Mesenchymal stem cell (in vitro differentiated cells and primary cell): ENCODE measurements at regions not wholly inside any gene's neighbourhood (a gene's known extent, or its start where the extent isn't known, plus 50 kb on each side); places are given as distances from the start of the nearest gene placed in this dataset.

Source experiments
- DNase-seq: peaks from one replicate; pipeline ENCODE4 v3.0.0-alpha.2; 2013
- H2AFZ ChIP-seq: one replicate; pipeline ENCODE4 v1.6.1; 2013; ENCODE audit warnings: low read depth, mild to moderate bottlenecking, control low read depth, inconsistent platforms, low read length, moderate library complexity
- H2AK5ac ChIP-seq: 2 replicates; pipeline ENCODE4 v1.6.1; 2013; ENCODE audit warnings: low read length, moderate library complexity, mild to moderate bottlenecking, inconsistent platforms; ENCODE audit not compliant: severe bottlenecking
- H2BK120ac ChIP-seq: one replicate; pipeline ENCODE4 v1.6.1; 2013; ENCODE audit warnings: low read depth, mild to moderate bottlenecking, inconsistent platforms, low read length, moderate library complexity
- H2BK12ac ChIP-seq, 2 experiments: one replicate each; pipeline ENCODE4 v1.6.1; 2013; ENCODE audit warnings: inconsistent platforms in 2 of 2, low read length in 2 of 2, mild to moderate bottlenecking in 2 of 2, moderate library complexity in 2 of 2, control low read depth in 1 of 2
- H2BK15ac ChIP-seq: one replicate; pipeline ENCODE4 v1.6.1; 2013; ENCODE audit warnings: mild to moderate bottlenecking, low read depth, inconsistent platforms; ENCODE audit not compliant: poor library complexity, severe bottlenecking
- H2BK5ac ChIP-seq: 2 replicates; pipeline ENCODE4 v1.6.1; 2013; ENCODE audit warnings: low read depth, mild to moderate bottlenecking, low read length, control low read depth, inconsistent platforms; ENCODE audit not compliant: poor library complexity, severe bottlenecking
- H3K14ac ChIP-seq, 2 experiments: one replicate each; pipeline ENCODE4 v1.6.1; 2013; ENCODE audit warnings: inconsistent platforms in 2 of 2, low read length in 2 of 2, control low read depth in 1 of 2, mild to moderate bottlenecking in 1 of 2, moderate library complexity in 1 of 2
- H3K18ac ChIP-seq, 2 experiments: one replicate each; pipeline ENCODE4 v1.6.1; 2013; ENCODE audit warnings: inconsistent platforms in 2 of 2, low read length in 2 of 2, control low read depth in 1 of 2, low read depth in 1 of 2, mild to moderate bottlenecking in 1 of 2
- H3K23ac ChIP-seq, 2 experiments: one replicate each; pipeline ENCODE4 v1.6.1; 2013; ENCODE audit warnings: inconsistent platforms in 2 of 2, low read length in 2 of 2, mild to moderate bottlenecking in 2 of 2, moderate library complexity in 2 of 2, control low read depth in 1 of 2
- H3K27ac ChIP-seq: 2 replicates; pipeline ENCODE4 v1.5.1; 2013; ENCODE audit warnings: mild to moderate bottlenecking, moderate library complexity, low read length, control low read depth, inconsistent platforms; ENCODE audit not compliant: poor library complexity, severe bottlenecking
- H3K27me3 ChIP-seq, 2 experiments: 2 replicates each; pipeline versions ENCODE4 v1.6.1 to v1.7.0; 2013; ENCODE audit warnings: low read length in 2 of 2, mild to moderate bottlenecking in 2 of 2, moderate library complexity in 2 of 2, control low read depth in 1 of 2, inconsistent platforms in 1 of 2; ENCODE audit not compliant: control insufficient read depth in 1 of 2, insufficient read depth in 1 of 2
- H3K36me3 ChIP-seq, 2 experiments: 2 replicates each; pipeline versions ENCODE4 v1.6.1 to v1.7.0; 2013; ENCODE audit warnings: low read length in 2 of 2, control low read depth in 1 of 2, inconsistent platforms in 1 of 2, low read depth in 1 of 2, mild to moderate bottlenecking in 1 of 2; ENCODE audit not compliant: insufficient read depth in 2 of 2, control insufficient read depth in 1 of 2
- H3K4ac ChIP-seq, 2 experiments: one replicate each; pipeline ENCODE4 v1.6.1; 2013; ENCODE audit warnings: inconsistent platforms in 2 of 2, low read length in 2 of 2, mild to moderate bottlenecking in 2 of 2, moderate library complexity in 2 of 2, control low read depth in 1 of 2, low read depth in 1 of 2
- H3K4me1 ChIP-seq: 2 replicates; pipeline ENCODE4 v1.6.1; 2013; ENCODE audit warnings: low read depth, low read length, control low read depth; ENCODE audit not compliant: control insufficient read depth, insufficient read depth
- H3K4me2 ChIP-seq: 2 replicates; pipeline ENCODE4 v1.6.1; 2013; ENCODE audit warnings: low read length, mild to moderate bottlenecking, inconsistent platforms; ENCODE audit not compliant: poor library complexity, severe bottlenecking
- H3K4me3 ChIP-seq, 2 experiments: 2 replicates each; pipeline versions ENCODE4 v1.5.1 to v1.7.0; 2013; ENCODE audit warnings: low read length in 2 of 2, mild to moderate bottlenecking in 2 of 2, control low read depth in 1 of 2, low read depth in 1 of 2; ENCODE audit not compliant: insufficient read depth in 1 of 2
- H3K79me1 ChIP-seq: replicated peaks from 2 replicates; pipeline ENCODE4 v1.6.1; 2013; ENCODE audit warnings: mild to moderate bottlenecking, control low read depth, low read length, inconsistent platforms; ENCODE audit not compliant: poor library complexity, severe bottlenecking
- H3K9ac ChIP-seq: 2 replicates; pipeline ENCODE4 v1.7.0; 2013; ENCODE audit warnings: mild to moderate bottlenecking, low read length, moderate library complexity
- H3K9me3 ChIP-seq: 2 replicates; pipeline ENCODE4 v1.7.0; 2013; ENCODE audit warnings: mild to moderate bottlenecking, low read length; ENCODE audit not compliant: control insufficient read depth
- H4K8ac ChIP-seq: one replicate; pipeline ENCODE4 v1.6.1; 2013; ENCODE audit warnings: inconsistent platforms, mild to moderate bottlenecking, low read length, moderate library complexity
- H4K91ac ChIP-seq: one replicate; pipeline ENCODE4 v1.6.1; 2013; ENCODE audit warnings: mild to moderate bottlenecking, low read length, inconsistent platforms
- WGBS: methylation state at CpG from one replicate; pipeline ENCODE4 v1.1.7; 2013; ENCODE audit warnings: mixed read lengths; 5-methylcytosine and 5-hydroxymethylcytosine counted together

DNA sequence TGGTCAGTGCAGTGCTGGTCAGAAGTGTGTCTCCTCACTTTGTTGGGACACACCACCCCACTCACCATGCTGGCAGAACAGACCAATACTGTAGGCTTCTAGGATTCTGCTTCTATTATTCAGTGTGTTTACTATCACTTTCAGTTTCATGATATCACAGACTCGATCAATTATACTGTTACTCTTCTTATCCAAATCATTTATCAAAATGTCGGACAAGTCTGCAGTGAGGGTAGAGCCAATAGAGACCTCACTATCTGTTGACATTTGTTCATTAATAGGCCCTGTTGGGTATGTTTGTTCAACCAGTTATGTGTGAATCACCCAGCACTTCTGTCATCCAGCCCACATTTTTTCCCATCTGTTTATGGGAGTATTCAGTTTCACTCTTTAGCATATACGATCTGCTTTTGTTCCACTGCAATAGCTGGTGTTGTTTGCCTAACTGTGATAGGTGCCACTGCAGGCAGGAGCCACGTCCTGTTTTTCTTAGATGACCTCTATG is 140.1 kb downstream of the NRN1 start:
- H3K23ac ChIP-seq, result no peak overlapping the region
- H3K14ac ChIP-seq, result no peak overlapping the region
- H2BK120ac ChIP-seq, result no peak overlapping the region
- no peak overlapping the region for H2BK5ac ChIP-seq
- H2BK15ac ChIP-seq, result no peak overlapping the region
- H3K27ac ChIP-seq, result no peak overlapping the region
- no peaks in the 10 kb centered on the region for H3K27me3 ChIP-seq
- no peak overlapping the region for H3K4me2 ChIP-seq
- no peaks in the 10 kb centered on the region for H3K36me3 ChIP-seq
- H2BK12ac ChIP-seq, result no peak overlapping the region
- no peak overlapping the region for H4K8ac ChIP-seq
- H2AK5ac ChIP-seq, result no peak overlapping the region
- H3K9me3 ChIP-seq, result peaks cover 6% of the 10 kb centered on the region
- no peak overlapping the region for H2AFZ ChIP-seq
- H3K4me1 ChIP-seq, result no peaks in the 10 kb centered on the region
- no peak overlapping the region for H4K91ac ChIP-seq
- no peak overlapping the region for H3K18ac ChIP-seq
- H3K79me1 ChIP-seq, result no peaks in the 10 kb centered on the region
- DNase-seq, result peak; percentile 57
- H3K4ac ChIP-seq, result no peak overlapping the region
- H3K4me3 ChIP-seq, result peak overlapping the region in 1 of 2 experiments; percentile 68
- peak overlapping the region; percentile 60 for H3K9ac ChIP-seq
- 58% methylated on average over 4 of the region's 4 CpGs for WGBS

DNA sequence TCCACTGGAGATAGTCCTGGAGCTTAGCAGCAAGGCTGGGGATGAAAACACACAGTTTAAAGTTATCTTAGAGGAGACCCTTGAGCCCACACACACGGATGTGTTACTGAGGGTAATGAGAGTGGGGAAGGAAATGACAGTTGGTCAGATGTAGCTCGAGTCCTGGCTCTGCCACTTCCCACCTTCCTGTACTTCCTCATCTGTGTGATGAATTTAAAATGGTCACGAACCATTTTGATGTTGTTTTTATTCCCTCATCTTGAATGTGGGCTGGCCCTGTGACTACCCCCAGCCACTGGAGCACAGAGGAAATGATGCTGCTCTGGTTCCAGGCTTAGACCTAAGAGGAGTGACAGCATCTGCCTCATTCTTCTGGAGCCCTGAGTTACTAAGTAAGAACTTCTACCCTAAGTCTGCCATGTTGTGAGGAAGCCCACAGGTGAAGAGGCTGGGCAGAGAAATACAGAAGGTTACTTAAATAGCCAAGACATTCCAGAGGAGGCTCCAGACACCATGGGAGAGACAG is 141.2 kb downstream of the NRN1 start:
- no peak overlapping the region for H3K14ac ChIP-seq
- H3K79me1 ChIP-seq, result no peaks in the 10 kb centered on the region
- H2BK120ac ChIP-seq, result no peak overlapping the region
- no peaks in the 10 kb centered on the region for H3K4me1 ChIP-seq
- H3K9me3 ChIP-seq, result no peaks in the 10 kb centered on the region
- H3K4me2 ChIP-seq, result no peak overlapping the region
- no peaks in the 10 kb centered on the region for H3K36me3 ChIP-seq
- H2BK12ac ChIP-seq, result no peak overlapping the region
- H3K4ac ChIP-seq, result no peak overlapping the region
- H4K91ac ChIP-seq, result no peak overlapping the region
- no peak overlapping the region for H3K9ac ChIP-seq
- H2BK15ac ChIP-seq, result no peak overlapping the region
- peaks cover 0 to 7% of the 10 kb centered on the region in 2 experiments for H3K27me3 ChIP-seq
- H3K23ac ChIP-seq, result no peak overlapping the region
- H3K4me3 ChIP-seq, result no peak overlapping the region
- H2AFZ ChIP-seq, result no peak overlapping the region
- H2BK5ac ChIP-seq, result no peak overlapping the region
- DNase-seq, result no peak
- H3K18ac ChIP-seq, result no peak overlapping the region
- no peak overlapping the region for H2AK5ac ChIP-seq
- no peak overlapping the region for H4K8ac ChIP-seq
- 77% methylated on average over 2 of the region's 3 CpGs for WGBS
- no peak overlapping the region for H3K27ac ChIP-seq

DNA sequence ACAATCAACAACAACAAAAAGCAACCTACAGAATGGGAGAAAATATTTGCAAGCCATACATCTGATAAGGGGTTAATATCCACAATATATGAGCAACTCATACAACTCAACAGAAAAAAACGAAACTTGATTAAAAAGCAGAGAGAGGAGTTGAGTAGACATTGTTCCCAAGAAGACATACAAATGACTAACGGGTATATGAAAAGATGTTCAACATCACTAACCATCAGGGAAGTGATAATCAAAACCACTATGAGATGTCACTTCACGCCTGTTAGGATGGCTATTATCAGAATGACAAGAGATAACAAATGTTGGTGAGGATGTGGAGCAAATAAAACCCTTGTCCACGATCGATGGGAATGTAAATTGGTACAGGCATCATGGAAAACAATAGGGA is 145.9 kb downstream of the NRN1 start:
- H3K18ac ChIP-seq, result no peak overlapping the region
- H2AFZ ChIP-seq, result no peak overlapping the region
- H3K36me3 ChIP-seq, result no peaks in the 10 kb centered on the region
- no peak overlapping the region for H3K23ac ChIP-seq
- no peak overlapping the region for H2BK15ac ChIP-seq
- H3K79me1 ChIP-seq, result no peaks in the 10 kb centered on the region
- H3K27me3 ChIP-seq, result peaks cover 0 to 11% of the 10 kb centered on the region in 2 experiments
- H4K8ac ChIP-seq, result no peak overlapping the region
- no peak overlapping the region for H3K4me2 ChIP-seq
- no peak overlapping the region for H3K14ac ChIP-seq
- H3K9ac ChIP-seq, result no peak overlapping the region
- no peak overlapping the region for H4K91ac ChIP-seq
- 79% methylated on average over 4 of the region's 5 CpGs for WGBS
- H3K9me3 ChIP-seq, result no peaks in the 10 kb centered on the region
- no peak overlapping the region for H3K4me3 ChIP-seq
- no peak for DNase-seq
- no peak overlapping the region for H2AK5ac ChIP-seq
- H3K4me1 ChIP-seq, result no peaks in the 10 kb centered on the region
- H3K4ac ChIP-seq, result no peak overlapping the region
- no peak overlapping the region for H2BK5ac ChIP-seq
- H3K27ac ChIP-seq, result no peak overlapping the region
- H2BK120ac ChIP-seq, result no peak overlapping the region
- H2BK12ac ChIP-seq, result no peak overlapping the region

GRCh38 chr6:5855787-5856470 is 150.8 kb downstream of the NRN1 start:
- H2AFZ ChIP-seq, result no peak overlapping the region
- DNase-seq, result no peak
- H2BK120ac ChIP-seq, result no peak overlapping the region
- H3K9ac ChIP-seq, result no peak overlapping the region
- no peak overlapping the region for H4K91ac ChIP-seq
- H3K79me1 ChIP-seq, result no peaks in the 10 kb centered on the region
- no peak overlapping the region for H3K4ac ChIP-seq
- no peak overlapping the region for H3K27ac ChIP-seq
- H4K8ac ChIP-seq, result no peak overlapping the region
- peaks cover 6 to 32% of the 10 kb centered on the region in 2 experiments for H3K27me3 ChIP-seq
- H2BK5ac ChIP-seq, result no peak overlapping the region
- H3K36me3 ChIP-seq, result no peaks in the 10 kb centered on the region
- no peak overlapping the region for H3K14ac ChIP-seq
- H3K4me2 ChIP-seq, result no peak overlapping the region
- no peak overlapping the region for H3K4me3 ChIP-seq
- no peak overlapping the region for H2BK15ac ChIP-seq
- H3K18ac ChIP-seq, result no peak overlapping the region
- peaks cover 7% of the 10 kb centered on the region for H3K4me1 ChIP-seq
- no peaks in the 10 kb centered on the region for H3K9me3 ChIP-seq
- H3K23ac ChIP-seq, result no peak overlapping the region
- WGBS, result 72% methylated on average over 9 of the region's 9 CpGs
- H2AK5ac ChIP-seq, result no peak overlapping the region
- H2BK12ac ChIP-seq, result no peak overlapping the region
